ENCODE measurements at regions not wholly inside any gene's neighbourhood (a gene's known extent, or its start where the extent isn't known, plus 50 kb on each side); places are given as distances from the start of the nearest gene placed in this dataset.

DNA sequence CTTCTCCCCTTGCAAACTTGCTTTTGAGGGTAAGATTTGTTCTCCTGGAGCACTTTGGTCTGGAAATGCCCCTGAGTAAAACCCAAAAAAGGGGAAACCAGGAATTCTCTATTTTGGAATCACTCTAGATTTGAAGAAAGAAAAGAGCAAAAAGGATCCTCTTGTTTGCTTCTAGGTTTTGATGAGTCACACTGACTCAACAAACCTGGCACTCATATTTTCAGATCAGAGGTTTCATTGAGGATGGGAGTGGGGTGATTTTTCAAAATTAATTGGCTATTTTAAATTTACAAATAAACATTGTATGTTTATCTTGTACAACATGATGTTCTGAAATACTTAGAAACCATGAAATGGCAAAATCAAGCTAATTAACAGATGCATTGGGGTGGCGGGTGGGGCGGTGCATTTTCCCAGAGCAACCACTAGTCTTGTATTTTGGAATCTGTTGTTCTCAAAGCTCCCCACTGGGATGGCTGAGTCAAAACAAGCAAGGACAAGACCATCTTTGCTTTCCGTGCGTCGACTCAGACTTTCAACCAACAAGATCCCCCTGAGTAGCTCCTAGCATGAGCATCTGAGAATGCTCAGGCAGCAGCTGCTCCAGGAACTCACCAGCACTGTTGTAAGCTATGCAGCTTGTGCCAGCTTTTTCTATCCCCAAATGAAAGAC is 451.4 kb downstream of the WDR72 start:
- in situ Hi-C loops (cut with MboI; ENCODE audit: low sequenced_read_pairs) = no loop called here

DNA sequence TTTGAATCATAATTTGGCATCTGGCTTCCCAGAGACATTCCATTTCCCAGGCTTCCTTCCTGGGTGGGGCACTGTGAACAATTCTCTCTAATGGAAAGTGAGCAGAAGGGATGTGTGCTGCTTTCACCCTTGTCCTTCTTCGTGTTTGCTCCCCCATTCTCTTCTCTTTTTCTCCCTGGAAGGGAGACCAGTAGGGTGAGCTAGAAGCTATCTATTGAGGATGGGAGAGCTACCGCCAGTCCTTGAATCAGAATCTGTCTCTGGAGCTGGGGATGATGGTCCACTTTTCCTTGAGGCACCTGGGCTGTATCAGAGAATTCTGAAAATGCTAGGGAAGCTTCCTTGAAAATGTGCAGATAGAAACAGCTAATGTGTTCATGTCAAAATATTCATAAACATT is 453.9 kb downstream of the WDR72 start:
- in situ Hi-C loops (cut with MboI; ENCODE audit: low sequenced_read_pairs) = no loop called here

DNA sequence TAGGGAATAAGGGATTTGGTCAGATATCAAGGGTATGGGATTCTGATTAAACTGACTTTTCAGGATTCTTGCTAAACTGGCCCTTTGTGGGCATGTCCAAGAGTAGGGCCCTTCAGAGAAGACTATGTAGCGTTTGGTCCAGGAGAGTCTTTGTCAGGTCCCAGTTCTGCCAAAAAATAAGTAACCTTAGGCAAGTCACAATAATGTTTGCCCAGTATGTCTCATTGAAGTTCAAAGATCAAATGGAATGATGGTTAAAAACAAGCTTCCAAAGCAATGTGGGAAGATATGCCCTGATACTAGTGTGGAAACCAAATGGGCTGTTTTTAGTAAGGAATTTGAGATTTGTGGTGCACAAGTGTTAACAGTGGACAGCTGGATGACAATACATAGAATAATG is 454.4 kb downstream of the WDR72 start:
- in situ Hi-C loops (cut with MboI; ENCODE audit: low sequenced_read_pairs) = no loop called here

DNA sequence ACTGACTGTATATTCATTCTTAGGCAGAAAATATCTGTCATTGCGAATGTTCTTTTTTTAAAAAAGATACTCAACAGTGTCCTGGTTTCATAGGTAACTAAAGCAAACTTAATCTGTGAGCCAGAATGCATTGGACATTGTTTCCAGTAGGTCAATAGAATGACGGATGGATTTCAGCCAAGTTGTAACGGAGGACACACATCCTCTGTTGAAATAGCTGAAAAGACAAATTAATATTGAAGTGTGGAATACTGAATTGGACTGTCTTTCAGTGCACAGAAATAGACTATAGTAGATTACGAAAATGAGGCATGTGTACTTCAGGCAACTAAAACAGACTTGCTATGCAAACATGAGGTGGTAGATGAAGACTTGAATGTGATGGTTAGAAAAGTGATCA is 461.6 kb downstream of the WDR72 start:
- in situ Hi-C loops (cut with MboI; ENCODE audit: low sequenced_read_pairs) = no loop called here

DNA sequence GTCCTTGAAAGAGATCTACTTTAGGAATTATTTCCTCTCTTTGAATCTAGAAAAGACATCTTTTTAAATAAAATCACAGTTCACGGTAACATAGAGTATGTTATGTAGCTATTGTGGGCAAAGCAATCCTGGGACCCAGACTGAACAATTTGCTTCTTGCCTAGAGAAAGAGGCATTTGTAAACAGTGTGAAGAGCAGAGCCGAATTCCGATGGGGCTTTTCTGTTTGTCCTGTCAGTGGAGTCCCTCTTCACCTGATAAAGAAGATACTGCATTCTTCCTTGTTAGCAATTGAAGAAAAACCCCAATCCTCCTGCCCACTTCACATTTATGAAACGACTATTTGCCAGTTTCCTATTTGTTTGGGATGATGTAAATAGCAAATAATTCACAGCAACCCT is 462.9 kb downstream of the WDR72 start:
- in situ Hi-C loops (cut with MboI; ENCODE audit: low sequenced_read_pairs) = no loop called here

DNA sequence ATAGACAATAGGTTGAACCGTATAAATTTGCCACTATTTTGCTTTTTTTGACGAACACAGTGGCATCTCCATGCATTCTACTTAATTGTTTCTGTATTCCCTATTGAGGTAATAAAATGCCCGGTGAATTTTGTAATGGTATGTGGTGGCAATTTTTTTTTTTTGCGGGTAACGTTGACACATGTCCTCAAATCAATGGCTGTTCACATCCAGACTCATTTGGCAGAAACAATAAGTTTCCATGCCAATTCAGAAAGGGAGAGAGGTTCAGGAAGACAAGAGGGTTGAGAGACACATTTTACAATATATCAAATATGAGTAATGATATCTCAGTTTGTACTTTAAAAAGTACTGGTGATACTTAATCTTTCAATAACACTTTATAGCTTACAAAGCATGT is 463.9 kb downstream of the WDR72 start:
- in situ Hi-C loops (cut with MboI; ENCODE audit: low sequenced_read_pairs) = no loop called here

DNA sequence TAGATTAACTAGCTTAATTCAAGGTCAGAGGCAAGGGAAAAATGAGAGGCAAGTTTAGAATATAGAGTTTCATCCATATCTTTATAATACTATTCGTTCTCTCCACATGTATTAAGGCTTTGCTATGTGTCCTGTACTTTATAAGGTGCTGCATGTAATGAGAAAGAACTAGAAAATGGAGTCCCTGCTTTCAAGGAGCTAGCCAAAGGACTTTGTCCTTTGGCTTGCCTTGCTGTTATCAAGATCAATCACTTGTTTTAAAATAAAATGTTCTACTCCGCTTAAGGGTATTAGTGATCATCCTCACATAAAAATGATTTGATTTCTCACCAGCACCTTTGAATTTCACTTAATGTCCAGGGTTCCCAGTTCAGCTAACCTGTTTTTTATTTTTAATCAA is 470.9 kb downstream of the WDR72 start:
- in situ Hi-C loops (cut with MboI; ENCODE audit: low sequenced_read_pairs) = no loop called here

DNA sequence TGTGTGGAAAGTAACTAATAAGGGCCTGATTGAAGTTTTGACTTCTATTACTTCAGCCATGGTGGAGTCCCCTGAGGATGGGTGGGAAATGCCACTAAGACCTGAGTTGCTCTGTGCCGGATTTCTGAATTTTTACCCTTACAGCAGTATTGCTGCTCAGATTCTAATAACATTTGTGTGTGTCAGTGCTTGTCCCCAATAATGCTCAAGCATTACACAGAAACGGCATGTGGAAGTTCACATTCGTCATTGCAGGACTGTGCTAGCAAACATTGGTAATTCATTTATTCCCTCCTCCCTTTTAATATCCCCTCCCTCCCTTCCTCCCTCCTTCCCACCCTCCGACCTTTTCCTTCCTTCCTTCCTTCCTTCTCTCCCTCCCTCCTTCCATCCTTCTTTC is 484.5 kb upstream of the ONECUT1 start:
- in situ Hi-C loops (cut with MboI; ENCODE audit: low sequenced_read_pairs) = no loop called here

DNA sequence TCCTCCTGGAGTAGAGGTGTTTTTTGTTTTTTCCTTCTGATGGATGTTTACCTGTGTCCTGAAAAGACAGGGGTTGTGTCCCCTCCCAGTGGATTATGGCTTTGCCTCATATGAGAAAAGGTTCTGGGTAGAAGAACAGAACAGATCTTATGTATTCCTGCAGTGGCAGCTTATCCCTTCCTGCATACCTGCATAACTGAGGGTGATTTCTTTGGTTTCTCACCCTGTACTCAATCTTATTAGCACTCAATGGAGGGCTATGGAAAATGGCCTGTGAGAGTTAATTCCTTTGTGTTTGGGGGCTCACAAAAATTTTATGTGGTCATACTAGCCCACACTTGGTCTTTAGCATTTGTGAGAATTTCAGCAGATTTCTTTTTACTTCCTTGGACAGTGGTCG is 482.0 kb upstream of the ONECUT1 start:
- in situ Hi-C loops (cut with MboI; ENCODE audit: low sequenced_read_pairs) = no loop called here

DNA sequence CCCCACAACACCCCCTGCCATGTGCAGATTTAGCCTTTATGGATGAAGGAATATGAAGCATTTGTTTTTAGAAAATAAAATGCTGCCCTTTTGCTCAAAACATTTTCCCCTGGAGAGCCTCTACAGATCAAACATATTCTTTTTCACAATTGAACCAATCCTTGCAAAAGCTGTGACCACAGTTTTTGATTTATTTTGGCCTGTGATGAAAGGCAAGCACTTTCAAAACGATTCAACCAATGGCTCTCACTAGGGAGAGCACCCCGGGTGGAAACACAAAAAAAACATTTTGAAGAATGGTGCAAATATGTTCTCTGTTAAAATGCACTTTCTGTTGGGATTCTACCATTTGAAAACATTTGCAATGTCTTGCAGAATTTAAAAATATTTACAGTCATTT is 476.0 kb upstream of the ONECUT1 start:
- in situ Hi-C loops (cut with MboI; ENCODE audit: low sequenced_read_pairs) = no loop called here

DNA sequence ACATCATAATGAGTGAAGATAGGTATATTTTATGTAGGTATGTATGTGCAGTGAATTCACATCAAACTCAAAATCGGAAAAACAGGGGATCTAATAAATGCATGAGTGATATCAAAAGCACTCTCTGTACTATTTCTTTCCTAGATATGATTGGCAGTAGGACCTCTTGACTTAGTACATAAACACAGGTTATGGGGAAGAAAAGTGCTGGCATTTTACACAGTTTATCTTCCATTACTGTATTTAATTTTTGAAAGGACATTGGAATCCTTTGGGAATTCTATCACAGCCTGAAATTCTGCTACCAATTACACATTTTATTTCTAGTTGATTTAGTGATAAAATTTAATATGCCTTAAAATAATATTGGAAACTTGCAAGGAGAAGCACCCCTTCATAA is 470.5 kb upstream of the ONECUT1 start:
- in situ Hi-C loops (cut with MboI; ENCODE audit: low sequenced_read_pairs) = no loop called here

DNA sequence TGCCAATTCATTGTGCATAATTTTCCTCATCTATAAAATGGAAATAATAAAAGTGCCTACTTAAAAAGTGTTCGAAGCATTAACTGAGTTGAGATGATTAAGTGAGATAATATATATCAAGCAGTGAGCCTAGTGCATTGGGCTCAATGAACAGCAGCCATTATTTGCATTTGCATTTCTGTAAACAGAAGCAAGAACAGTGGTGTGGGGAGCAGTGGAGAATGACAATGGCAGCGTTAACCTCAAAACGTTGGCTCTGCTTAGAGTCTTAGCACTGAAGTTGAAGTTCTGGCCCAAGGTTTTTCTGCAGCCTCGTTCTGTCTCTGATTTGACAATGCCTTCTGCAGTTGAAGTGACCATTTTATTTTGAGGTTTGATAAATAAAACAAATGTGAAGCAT is 466.3 kb upstream of the ONECUT1 start:
- in situ Hi-C loops (cut with MboI; ENCODE audit: low sequenced_read_pairs) = no loop called here

DNA sequence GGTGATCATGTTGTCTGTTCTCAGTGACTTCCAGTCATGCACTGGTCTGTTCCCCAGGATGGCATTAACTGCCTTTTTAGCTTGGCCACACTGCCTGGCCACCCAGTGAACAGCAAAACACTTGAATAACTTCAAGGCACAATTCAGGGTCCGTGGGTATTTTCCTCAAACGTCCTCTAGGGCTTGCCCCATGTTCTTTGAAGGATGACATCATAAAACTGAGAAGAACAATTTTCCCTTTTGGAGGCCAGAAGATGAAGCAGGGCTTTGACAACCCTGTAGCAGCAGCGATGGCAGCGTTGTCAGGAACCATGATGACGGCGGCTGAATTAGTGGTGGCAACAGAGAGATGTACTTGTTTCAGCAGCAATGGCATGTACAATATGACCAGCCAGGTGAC is 465.9 kb upstream of the ONECUT1 start:
- in situ Hi-C loops (cut with MboI; ENCODE audit: low sequenced_read_pairs) = no loop called here

DNA sequence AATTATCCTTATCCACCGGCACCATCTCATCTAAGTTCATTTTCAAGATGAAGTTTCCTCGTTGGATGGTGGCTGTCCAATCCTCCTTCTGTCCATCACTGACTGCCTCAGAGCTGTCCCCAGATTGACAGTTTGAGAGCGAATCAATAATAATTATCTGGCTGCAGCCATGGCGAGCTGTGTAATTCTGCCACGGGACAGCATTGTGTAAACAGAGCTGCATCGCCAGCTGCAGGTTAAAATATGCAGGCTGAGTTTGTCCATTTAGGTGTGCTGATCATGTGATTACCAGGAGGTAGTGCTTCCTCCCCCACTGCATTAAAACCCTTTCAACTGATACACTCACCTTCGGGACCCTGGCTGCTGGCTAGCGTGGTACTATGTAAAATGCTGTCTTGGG is 461.9 kb upstream of the ONECUT1 start:
- in situ Hi-C loops (cut with MboI; ENCODE audit: low sequenced_read_pairs) = no loop called here

DNA sequence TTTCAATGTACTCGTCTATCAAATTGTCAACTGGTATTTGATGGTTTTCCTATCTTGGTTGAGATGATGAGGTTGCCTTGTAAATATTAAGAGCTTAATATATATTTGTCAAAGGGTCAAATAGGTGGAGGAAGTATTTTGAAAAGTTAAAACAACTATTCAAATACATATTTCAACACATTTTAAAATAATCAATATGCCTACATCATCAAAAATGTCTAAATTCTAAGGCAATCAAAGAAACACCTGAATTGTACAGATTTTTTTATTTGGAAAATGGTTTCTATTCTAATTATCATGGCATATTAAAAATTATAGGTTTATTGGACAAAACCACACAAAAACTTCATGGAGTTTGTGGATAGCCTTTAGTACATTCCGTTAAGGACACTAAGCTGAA is 461.4 kb upstream of the ONECUT1 start:
- in situ Hi-C loops (cut with MboI; ENCODE audit: low sequenced_read_pairs) = no loop called here

DNA sequence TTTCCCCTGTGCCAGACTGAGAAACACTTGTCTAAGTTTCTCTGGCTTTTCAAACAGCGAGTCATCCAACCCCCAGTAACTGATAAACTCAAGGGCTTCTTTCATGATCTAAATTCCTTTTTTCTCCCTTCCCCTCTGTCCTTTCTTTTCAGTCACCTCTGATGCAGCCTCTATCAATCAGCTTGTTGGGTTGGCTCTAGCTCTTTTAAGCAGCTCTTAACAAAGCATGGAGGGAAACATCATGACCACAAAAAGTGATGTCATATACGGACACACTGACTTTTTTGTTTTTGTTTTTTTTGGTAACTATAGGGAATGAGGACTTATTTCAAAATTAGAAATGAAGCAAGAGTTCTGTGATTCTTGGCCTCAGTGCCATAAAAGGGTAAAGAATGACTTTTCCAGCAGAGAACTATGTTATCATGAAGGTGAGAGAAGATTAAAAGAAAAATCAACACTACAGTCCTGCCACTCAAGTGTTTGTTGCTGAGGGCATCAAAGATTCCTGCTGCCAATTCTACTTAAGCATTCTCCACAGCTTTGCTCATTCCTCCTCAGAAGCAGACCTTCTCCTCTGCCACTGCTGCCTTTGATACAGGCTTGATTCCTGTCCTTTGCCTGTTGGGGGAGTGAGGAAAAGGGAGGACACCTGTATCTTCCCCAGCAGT is 457.0 kb upstream of the ONECUT1 start:
- in situ Hi-C loops (cut with MboI; ENCODE audit: low sequenced_read_pairs) = no loop called here

DNA sequence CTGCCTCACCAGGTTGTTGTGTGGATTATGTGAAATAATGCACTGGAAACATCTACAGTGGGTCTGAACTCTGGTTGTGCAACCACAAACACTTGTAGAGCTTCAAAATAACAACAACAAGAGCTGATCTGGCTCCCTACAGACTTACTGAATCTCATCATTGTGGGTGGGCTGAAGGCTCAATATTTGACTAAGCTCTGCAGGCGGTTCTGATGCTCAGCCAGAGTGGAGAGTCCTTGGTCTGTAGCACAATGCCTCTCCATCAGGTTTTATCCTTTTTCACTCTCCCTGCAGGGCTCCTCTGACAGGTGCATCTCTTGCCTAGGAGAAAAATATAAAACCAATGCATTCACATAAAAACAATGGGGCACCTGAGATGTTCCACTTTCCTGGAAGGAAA is 456.3 kb upstream of the ONECUT1 start:
- in situ Hi-C loops (cut with MboI; ENCODE audit: low sequenced_read_pairs) = no loop called here

DNA sequence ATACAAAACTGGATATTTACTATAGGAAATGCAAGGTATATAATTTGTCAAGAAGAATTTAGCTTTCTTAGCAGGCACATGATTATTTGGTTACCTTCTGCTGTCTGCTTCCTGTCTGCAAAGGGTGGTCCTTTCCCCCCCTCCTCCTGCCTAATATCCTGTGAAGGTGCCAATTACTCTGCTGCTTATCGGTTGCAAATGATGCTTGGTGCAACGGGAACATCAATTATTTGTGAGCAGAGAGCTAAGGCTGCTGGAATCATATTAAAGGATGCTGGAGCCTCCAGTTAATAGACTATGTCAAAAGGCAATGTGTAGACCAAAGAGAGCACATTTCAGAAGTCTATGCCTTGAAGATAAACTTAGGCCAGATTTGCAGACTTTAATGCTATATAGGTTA is 443.7 kb upstream of the ONECUT1 start:
- in situ Hi-C loops (cut with MboI; ENCODE audit: low sequenced_read_pairs) = no loop called here

DNA sequence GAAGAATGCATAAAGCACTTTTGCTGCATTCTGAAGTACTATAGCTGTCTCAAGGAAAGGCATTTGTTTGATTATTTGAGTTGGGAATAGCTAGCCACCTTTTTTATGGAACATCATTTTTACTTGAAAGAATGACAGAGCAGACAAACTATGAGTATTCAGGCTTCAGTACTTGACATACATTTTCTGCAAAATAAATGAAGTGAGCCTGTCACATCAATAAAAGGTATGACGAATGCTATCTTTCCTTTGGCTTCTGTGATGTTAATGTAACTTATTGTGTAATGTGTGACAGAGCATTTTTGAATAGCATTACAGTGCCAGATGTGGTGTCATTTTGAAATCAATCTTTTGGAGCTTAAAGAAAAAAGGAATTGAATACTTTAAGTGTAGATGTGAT is 440.3 kb upstream of the ONECUT1 start:
- in situ Hi-C loops (cut with MboI; ENCODE audit: low sequenced_read_pairs) = no loop called here

DNA sequence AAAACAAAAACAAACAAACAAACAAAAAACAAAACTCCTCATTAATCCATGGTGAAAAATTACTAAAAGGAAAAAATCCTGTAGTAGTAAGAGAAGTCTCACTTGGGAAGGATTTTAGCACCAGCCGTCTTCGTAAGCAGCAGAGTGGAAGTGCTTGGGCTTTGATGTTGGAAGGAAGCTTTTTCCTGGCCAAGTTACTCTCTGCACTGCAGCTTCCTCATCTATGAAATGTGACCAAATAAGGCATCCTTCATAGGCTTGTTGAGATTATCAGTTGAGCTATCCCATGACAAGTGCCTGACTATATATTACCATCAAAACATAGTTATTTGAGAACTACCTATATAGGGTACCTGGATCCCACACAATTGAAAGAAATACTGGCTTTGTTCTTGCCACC is 436.4 kb upstream of the ONECUT1 start:
- in situ Hi-C loops (cut with MboI; ENCODE audit: low sequenced_read_pairs) = no loop called here

DNA sequence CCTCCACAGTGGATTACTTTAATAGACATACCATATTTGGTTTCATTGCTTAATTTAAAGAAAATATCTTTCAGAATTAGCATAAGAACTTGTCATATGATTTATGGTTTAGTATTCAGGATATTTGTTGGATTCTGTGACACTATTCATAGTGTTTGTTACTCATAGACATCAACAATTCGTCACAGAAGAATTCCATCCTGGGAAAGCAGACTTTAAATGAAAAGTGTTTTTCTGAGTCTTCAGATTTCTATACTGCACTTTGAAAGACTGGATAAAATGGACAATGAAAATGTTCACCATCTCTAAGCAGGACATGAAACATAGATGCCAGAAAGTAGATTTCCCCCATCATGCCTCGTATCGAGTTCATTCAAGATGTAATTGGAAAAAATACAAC is 435.6 kb upstream of the ONECUT1 start:
- in situ Hi-C loops (cut with MboI; ENCODE audit: low sequenced_read_pairs) = no loop called here

DNA sequence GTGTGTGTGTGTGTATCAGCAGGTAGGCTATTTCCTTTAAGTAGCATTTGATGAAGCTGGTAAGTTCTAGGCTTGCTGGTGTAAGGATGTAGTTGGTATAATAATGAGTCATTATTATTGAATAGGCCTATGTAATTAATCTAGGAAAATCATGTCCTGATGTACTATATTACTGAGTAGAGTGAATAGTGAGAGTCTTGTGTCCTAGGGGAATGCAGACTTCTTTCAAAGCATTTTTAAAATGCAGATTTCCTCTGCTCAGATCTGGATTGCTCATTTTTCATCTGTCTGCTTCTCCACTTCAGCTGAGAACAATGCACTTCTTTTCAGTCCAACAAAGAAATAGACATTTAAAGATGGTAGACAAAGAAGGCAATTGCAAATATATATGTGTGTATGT is 434.2 kb upstream of the ONECUT1 start:
- in situ Hi-C loops (cut with MboI; ENCODE audit: low sequenced_read_pairs) = no loop called here

DNA sequence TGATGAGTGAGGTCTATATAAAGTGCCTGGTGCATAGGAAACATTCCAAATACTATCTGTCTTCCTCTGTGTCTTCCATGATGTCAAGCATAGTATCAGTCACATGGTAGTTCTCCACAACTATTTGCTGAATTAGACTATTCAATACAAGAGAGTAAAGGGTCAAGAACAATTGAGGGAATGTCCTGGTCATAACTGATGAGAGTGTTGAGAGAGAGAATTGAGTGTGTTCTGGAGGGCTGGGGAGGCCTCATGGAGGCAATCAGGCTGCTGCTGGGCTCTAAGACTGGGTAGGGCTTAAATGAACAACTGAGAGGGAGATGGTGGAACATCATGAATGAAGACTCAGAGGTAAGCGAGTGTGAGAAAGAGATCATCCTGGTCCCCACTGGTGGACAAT is 433.7 kb upstream of the ONECUT1 start:
- in situ Hi-C loops (cut with MboI; ENCODE audit: low sequenced_read_pairs) = no loop called here
